Progenitor cell of endocrine pancreas (in vitro differentiated cells): ENCODE measurements at regions not wholly inside any gene's neighbourhood (a gene's known extent, or its start where the extent isn't known, plus 50 kb on each side); places are given as distances from the start of the nearest gene placed in this dataset.

Experiments used
- DNase-seq: peaks from one replicate; pipeline ENCODE4 v3.0.0; 2021; ENCODE audit warnings: low spot score; ENCODE audit not compliant: unreplicated experiment
- H3K27ac Mint-ChIP-seq: 2 replicates; pipeline ENCODE4 v1.8.0; 2021; ENCODE audit warnings: mild to moderate bottlenecking, moderate library complexity, mixed read lengths
- H3K27me3 Mint-ChIP-seq: 2 replicates; pipeline ENCODE4 v1.8.0; 2021; ENCODE audit warnings: mixed read lengths
- H3K36me3 Mint-ChIP-seq: 2 replicates; pipeline ENCODE4 v1.8.0; 2022; ENCODE audit warnings: mixed read lengths; ENCODE audit not compliant: insufficient read depth
- H3K4me1 Mint-ChIP-seq: 2 replicates; pipeline ENCODE4 v1.8.0; 2021; ENCODE audit warnings: low read depth, mixed read lengths
- H3K4me3 Mint-ChIP-seq: 2 replicates; pipeline ENCODE4 v1.8.0; 2021; ENCODE audit warnings: low read depth, mild to moderate bottlenecking, moderate library complexity, mixed read lengths
- H3K9me3 Mint-ChIP-seq: 2 replicates; pipeline ENCODE4 v1.8.0; 2021; ENCODE audit warnings: low read depth, mixed read lengths
- TF ChIP-seq, protein P1 (sequence below): fragments of 200-600 bp; sonication (generic); IDR thresholded peaks from one replicate; pipeline ENCODE4 v1.5.0; 2021; ENCODE audit warnings: antibody characterized with exemption, mild to moderate bottlenecking; ENCODE audit not compliant: unreplicated experiment

DNA sequence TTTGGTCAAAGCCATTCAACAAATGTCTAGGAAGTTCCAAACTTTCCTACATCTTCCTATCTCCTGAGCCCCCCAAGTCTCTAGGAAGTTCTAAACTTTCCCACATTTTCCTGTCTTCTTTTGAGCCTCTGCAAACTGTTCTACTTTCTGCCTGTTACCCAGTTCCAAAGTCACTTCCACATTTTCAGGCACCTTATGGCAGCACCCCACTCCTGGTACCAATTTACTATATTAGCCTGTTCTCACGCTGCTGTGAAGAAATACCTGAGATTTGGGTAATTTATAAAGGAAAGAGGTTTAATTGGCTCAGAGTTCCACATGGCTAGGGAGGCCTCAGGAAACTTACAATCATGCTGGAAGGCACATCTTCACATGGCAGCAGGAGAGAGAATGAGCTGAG lies 869.2 kb downstream of the TDRD15 start:
- H3K27ac Mint-ChIP-seq = no peak overlapping the region
- DNase-seq = no peak
- TF ChIP-seq, protein P1, sequence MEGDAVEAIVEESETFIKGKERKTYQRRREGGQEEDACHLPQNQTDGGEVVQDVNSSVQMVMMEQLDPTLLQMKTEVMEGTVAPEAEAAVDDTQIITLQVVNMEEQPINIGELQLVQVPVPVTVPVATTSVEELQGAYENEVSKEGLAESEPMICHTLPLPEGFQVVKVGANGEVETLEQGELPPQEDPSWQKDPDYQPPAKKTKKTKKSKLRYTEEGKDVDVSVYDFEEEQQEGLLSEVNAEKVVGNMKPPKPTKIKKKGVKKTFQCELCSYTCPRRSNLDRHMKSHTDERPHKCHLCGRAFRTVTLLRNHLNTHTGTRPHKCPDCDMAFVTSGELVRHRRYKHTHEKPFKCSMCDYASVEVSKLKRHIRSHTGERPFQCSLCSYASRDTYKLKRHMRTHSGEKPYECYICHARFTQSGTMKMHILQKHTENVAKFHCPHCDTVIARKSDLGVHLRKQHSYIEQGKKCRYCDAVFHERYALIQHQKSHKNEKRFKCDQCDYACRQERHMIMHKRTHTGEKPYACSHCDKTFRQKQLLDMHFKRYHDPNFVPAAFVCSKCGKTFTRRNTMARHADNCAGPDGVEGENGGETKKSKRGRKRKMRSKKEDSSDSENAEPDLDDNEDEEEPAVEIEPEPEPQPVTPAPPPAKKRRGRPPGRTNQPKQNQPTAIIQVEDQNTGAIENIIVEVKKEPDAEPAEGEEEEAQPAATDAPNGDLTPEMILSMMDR = no peak
- H3K4me1 Mint-ChIP-seq = no peaks in the 10 kb centered on the region
- no peaks in the 10 kb centered on the region for H3K36me3 Mint-ChIP-seq
- H3K9me3 Mint-ChIP-seq = peaks cover 18% of the 10 kb centered on the region
- no peak overlapping the region for H3K4me3 Mint-ChIP-seq
- H3K27me3 Mint-ChIP-seq = no peaks in the 10 kb centered on the region

DNA sequence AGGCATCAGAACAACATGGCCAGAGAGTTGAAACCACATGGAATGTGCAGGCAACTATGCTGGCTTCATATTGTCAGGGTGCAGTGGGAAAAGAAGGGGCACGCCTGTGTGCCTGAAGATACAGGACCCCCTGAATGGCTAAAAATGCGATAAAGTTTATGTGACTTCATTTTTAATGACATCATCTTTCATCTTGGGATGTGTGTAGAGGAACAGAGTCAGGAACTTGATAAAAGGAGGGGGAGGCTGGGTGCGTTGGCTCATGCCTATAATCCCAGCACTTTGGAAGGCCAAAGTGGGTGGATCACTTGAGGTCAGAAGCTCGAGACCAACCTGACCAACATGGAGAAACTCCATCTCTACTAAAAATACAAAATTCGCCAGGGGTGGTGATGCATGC lies 872.6 kb downstream of the TDRD15 start:
- Mint-ChIP-seq H3K9me3 (peaks cover 9% of the 10 kb centered on the region), H3K27ac (no peak overlapping the region), H3K27me3 (no peaks in the 10 kb centered on the region), H3K4me1 (no peaks in the 10 kb centered on the region), H3K36me3 (no peaks in the 10 kb centered on the region), H3K4me3 (no peak overlapping the region)
- TF ChIP-seq, protein P1 = no peak
- no peak for DNase-seq

DNA sequence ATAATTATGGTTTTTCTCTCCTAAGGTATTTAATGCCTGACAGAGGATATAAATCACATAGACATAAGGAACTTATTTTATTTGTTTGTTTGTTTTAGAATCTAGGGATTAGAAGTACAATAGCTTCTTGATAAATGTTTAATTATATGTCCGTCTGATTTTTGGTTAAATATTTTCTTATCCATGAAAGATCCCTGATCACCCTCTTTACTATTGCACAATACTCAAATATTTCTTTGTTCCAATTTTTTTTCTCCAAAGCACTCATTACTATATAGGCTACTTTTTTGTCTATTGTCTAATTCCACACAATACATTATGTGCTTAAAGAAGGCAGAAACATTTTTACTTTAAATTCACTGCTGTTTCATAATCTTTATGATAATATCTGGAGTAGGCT lies 875.8 kb downstream of the TDRD15 start:
- H3K4me1 Mint-ChIP-seq = peaks cover 2% of the 10 kb centered on the region
- no peak overlapping the region for H3K4me3 Mint-ChIP-seq
- no peaks in the 10 kb centered on the region for H3K9me3 Mint-ChIP-seq
- no peak for DNase-seq
- no peaks in the 10 kb centered on the region for H3K27me3 Mint-ChIP-seq
- H3K27ac Mint-ChIP-seq = no peak overlapping the region
- H3K36me3 Mint-ChIP-seq = no peaks in the 10 kb centered on the region
- TF ChIP-seq, protein P1 = no peak

DNA sequence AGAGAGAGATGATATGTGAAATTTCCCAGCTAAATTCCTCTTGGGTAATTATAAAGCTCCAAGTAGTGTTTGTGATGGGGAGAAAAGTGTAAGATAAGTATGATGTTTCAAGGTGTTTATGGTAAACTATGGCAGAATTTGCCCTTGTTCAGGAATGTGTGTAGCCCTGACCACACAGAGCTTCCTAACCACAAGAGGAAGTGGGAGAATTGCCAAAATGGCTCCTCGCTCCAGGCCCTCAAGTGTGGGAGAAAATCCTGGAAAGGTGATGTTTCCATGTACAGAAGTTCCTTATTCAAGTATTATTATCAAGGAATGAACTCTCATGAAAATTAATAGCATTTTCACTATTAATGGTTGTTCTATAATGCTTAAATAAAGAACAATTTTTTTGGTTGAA lies 878.3 kb downstream of the TDRD15 start:
- TF ChIP-seq, protein P1 = no peak
- Mint-ChIP-seq H3K4me3 (no peak overlapping the region), H3K27me3 (no peaks in the 10 kb centered on the region), H3K36me3 (no peaks in the 10 kb centered on the region), H3K9me3 (no peaks in the 10 kb centered on the region), H3K27ac (no peak overlapping the region), H3K4me1 (peaks cover 2% of the 10 kb centered on the region)
- DNase-seq = no peak

DNA sequence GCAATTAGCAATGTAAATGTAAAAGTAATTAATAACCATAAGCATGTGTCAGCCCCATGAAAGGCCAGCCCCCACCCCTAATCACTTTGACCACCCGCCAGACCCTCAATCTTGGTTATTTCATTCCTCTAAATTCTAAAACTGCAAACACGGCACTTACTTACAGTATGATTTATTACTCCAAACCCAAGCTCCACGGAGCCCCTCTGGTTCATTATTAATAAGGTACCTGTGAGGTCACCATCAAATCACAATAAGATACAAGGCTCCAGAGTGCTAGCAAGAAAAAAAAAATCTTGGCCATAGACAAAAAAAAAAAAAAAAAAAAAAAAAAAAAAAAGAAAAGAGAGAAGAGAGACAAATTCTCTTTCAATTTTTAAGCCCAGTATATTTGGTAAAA lies 879.5 kb downstream of the TDRD15 start:
- DNase-seq = no peak
- peaks cover 2% of the 10 kb centered on the region for H3K4me1 Mint-ChIP-seq
- no peak overlapping the region for H3K4me3 Mint-ChIP-seq
- TF ChIP-seq, protein P1 = no peak
- no peaks in the 10 kb centered on the region for H3K27me3 Mint-ChIP-seq
- no peaks in the 10 kb centered on the region for H3K36me3 Mint-ChIP-seq
- no peaks in the 10 kb centered on the region for H3K9me3 Mint-ChIP-seq
- no peak overlapping the region for H3K27ac Mint-ChIP-seq
